Left lung (tissue), 4 donors: ENCODE measurements at regions not wholly inside any gene's neighbourhood (a gene's known extent, or its start where the extent isn't known, plus 50 kb on each side); places are given as distances from the start of the nearest gene placed in this dataset.
"Not testable (repeated sequence)": the region's sequence is repeated elsewhere in the genome, so short reads cannot be mapped to it uniquely, and the experiment has no call there.

Experiments used
- ATAC-seq: fragments of 200-7000 bp; cut with Tn5 transposase; one replicate; pipeline ENCODE4 v1.9.1; 2020; ENCODE audit warnings: moderate library complexity
- DNase-seq, 4 donors: peaks; one replicate each; pipeline ENCODE4 v3.0.0-alpha.2; 2013 to 2020
- H3K27ac ChIP-seq, 2 donors: fragments of 200-600 bp; sonication (generic) in 1 of 2; one replicate each; pipeline versions ENCODE4 v1.5.0 to v1.8.0; 2020 to 2021
- H3K27me3 ChIP-seq, 2 donors: fragments of 200-600 bp; sonication (generic) in 1 of 2; one replicate each; pipeline versions ENCODE4 v1.5.0 to v1.8.0; 2020 to 2021
- H3K36me3 ChIP-seq, 2 donors: fragments of 200-600 bp; sonication (generic) in 1 of 2; one replicate each; pipeline versions ENCODE4 v1.5.0 to v1.8.0; 2020 to 2021
- H3K4me1 ChIP-seq, 2 donors: fragments of 200-600 bp; one replicate each; pipeline ENCODE4 v1.8.0; 2021
- H3K4me3 ChIP-seq, 2 donors: fragments of 200-600 bp; sonication (generic) in 1 of 2; one replicate each; pipeline versions ENCODE4 v1.5.0 to v1.8.0; 2020 to 2021; ENCODE audit warnings: mild to moderate bottlenecking in 1 of 2
- H3K9me3 ChIP-seq, 2 donors: fragments of 200-600 bp; sonication (generic) in 1 of 2; one replicate each; pipeline versions ENCODE4 v1.5.0 to v1.8.0; 2020 to 2021
- intact Hi-C, 2 donors: fragments of 100-400 bp; cut with DNase I; formaldehyde crosslinking; loops; one replicate each; pipeline versions ENCODE4 v1.11.2 to v1.14.2; 2022
- TF ChIP-seq, protein P1 (sequence below), 2 donors: fragments of 200-600 bp; sonication (generic) in 1 of 2; IDR thresholded peaks; one replicate each; pipeline versions ENCODE4 v1.5.0 to v1.8.0; 2021; ENCODE audit warnings: antibody characterized with exemption in 2 of 2
- donor health status: DM: no; HTN: yes; CAD: no.
- donor health status: DM: no; HTN: no; CAD: no.

DNA sequence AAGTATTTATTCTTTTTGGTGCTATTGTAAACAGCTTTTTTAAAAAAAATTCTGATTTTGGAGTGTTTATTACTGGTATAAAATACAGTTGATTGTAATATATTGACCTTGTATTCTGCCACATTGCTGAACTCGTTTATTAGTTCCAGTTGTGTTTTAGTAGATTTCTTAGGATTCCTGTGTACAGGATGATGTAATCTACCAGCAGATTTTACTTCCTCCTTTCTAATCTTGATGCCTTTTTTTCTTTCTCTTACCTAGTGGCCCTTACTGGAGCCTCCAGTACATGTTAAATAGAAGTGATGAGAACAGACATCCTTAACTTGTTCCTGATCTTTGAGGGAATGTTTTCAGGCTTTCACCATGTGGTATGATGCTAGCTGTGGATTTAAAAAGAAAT lies 70.4 kb upstream of the KY start:
- Histone ChIP-seq H3K36me3 (no peaks in the 10 kb centered on the region), H3K9me3 (no peaks in the 10 kb centered on the region), H3K4me3 (no peak overlapping the region), H3K4me1 (no peaks in the 10 kb centered on the region), H3K27me3 (no peaks in the 10 kb centered on the region), H3K27ac (no peak overlapping the region)
- intact Hi-C loops: no loop called here
- ATAC-seq: no peak
- TF ChIP-seq, protein P1, sequence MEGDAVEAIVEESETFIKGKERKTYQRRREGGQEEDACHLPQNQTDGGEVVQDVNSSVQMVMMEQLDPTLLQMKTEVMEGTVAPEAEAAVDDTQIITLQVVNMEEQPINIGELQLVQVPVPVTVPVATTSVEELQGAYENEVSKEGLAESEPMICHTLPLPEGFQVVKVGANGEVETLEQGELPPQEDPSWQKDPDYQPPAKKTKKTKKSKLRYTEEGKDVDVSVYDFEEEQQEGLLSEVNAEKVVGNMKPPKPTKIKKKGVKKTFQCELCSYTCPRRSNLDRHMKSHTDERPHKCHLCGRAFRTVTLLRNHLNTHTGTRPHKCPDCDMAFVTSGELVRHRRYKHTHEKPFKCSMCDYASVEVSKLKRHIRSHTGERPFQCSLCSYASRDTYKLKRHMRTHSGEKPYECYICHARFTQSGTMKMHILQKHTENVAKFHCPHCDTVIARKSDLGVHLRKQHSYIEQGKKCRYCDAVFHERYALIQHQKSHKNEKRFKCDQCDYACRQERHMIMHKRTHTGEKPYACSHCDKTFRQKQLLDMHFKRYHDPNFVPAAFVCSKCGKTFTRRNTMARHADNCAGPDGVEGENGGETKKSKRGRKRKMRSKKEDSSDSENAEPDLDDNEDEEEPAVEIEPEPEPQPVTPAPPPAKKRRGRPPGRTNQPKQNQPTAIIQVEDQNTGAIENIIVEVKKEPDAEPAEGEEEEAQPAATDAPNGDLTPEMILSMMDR (IDR thresholded peaks at IDR 0.05): no peak
- no peak for DNase-seq

DNA sequence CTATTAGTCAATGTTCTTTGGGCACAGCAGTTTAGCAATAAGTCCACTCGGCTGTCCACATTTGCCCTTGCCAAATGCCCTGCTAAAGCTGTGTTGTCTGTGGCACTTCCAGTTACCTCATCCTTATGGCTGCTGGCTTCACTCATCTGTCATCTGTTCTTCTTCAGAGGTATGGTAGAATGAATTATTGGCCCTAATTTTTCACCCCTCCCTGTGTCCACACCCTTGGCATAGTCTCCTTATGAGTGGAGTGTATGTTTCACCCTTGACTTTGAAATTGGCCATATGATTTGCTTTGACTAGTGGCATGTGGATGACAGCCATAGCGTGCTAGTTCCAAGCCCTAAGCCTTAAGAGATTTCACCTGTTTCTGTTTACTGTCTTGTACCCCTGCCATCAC lies 72.1 kb upstream of the EPHB1 start:
- TF ChIP-seq, protein P1 (IDR thresholded peaks at IDR 0.05): no peak
- Histone ChIP-seq H3K27ac (no peak overlapping the region), H3K9me3 (no peaks in the 10 kb centered on the region), H3K4me1 (no peaks in the 10 kb centered on the region), H3K27me3 (no peaks in the 10 kb centered on the region), H3K36me3 (no peaks in the 10 kb centered on the region), H3K4me3 (no peak overlapping the region)
- ATAC-seq (no peak), DNase-seq (no peak)
- intact Hi-C loops: no loop called here

DNA sequence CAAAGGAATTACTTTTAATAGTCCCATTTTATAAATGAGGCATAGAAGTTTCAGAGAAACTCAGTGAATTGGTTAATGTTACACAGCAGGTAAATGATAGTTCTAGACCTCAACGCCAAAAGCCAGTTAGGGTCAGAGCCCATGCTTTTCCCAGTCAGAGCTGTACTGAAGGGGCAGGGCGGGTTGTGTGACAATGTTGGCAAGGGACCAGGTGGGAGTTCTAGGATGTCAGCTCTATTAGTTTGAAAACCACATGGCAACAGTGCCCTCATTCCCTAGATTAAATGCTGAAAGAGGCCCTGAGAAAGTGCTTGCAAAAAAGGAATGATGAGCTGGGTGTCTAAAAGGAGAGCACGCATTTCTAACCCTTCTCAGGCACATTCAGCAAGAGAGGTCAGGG lies 65.4 kb upstream of the EPHB1 start:
- Histone ChIP-seq H3K4me1 (no peaks in the 10 kb centered on the region), H3K27me3 (no peaks in the 10 kb centered on the region), H3K36me3 (no peaks in the 10 kb centered on the region), H3K27ac (no peak overlapping the region), H3K4me3 (no peak overlapping the region), H3K9me3 (no peaks in the 10 kb centered on the region)
- intact Hi-C loops: no loop called here
- DNase-seq: no peak
- TF ChIP-seq, protein P1 (IDR thresholded peaks at IDR 0.05): no peak
- ATAC-seq: no peak

- intact Hi-C loops: no loop called here
- Histone ChIP-seq H3K27ac (no peak overlapping the region), H3K4me3 (no peak overlapping the region), H3K27me3 (no peaks in the 10 kb centered on the region), H3K9me3 (no peaks in the 10 kb centered on the region), H3K36me3 (no peaks in the 10 kb centered on the region), H3K4me1 (no peaks in the 10 kb centered on the region)
- no peak for ATAC-seq
- DNase-seq: no peak
- TF ChIP-seq, protein P1 (IDR thresholded peaks at IDR 0.05): no peak
These were observed 57.5 kb upstream of the EPHB1 start for GRCh38 chr3:134737516-134737915.

- DNase-seq, ATAC-seq, intact Hi-C loops, H3K27ac ChIP-seq, H3K4me1 ChIP-seq, H3K36me3 ChIP-seq, H3K27me3 ChIP-seq, H3K4me3 ChIP-seq, H3K9me3 ChIP-seq: not testable (repeated sequence)
These were observed 55.0 kb upstream of the EPHB1 start for GRCh38 chr3:134740077-134740476.

- Histone ChIP-seq H3K27me3 (no peaks in the 10 kb centered on the region), H3K4me3 (no peak overlapping the region), H3K4me1 (no peaks in the 10 kb centered on the region), H3K9me3 (no peaks in the 10 kb centered on the region), H3K27ac (no peak overlapping the region), H3K36me3 (no peaks in the 10 kb centered on the region)
- ATAC-seq (no peak), DNase-seq (no peak)
- TF ChIP-seq, protein P1 (IDR thresholded peaks at IDR 0.05): no peak
- intact Hi-C loops: no loop called here
These were observed 52.9 kb upstream of the EPHB1 start for GRCh38 chr3:134742202-134742601.
